RPMI7951 (cell line): ENCODE measurements at regions not wholly inside any gene's neighbourhood (a gene's known extent, or its start where the extent isn't known, plus 50 kb on each side); places are given as distances from the start of the nearest gene placed in this dataset.

ENCODE experiments used
- DNase-seq: peaks from one replicate; pipeline ENCODE4 v3.0.0-alpha.2; 2012; ENCODE audit warnings: low read depth

DNA sequence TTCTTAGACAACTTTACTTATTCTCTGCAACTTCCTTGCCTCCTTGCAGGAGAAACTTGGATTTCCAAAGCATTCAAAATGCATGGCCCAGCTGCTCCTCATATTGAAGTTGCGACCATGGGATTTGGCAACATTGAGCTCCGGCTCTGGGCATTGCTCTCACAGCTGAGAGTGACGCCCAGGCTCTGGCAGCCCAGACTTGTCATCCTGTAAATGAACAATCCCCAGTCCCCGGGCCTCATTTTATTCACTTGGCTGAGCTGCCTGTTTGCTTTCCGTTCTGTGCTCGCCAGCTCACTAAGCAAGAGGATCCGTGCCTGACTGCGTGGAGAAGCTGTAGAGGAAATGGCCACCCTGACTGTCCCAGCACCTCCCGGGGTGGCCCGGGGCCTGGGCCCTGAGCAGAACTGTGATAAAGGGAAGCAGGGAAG lies 119.5 kb upstream of the CD93 start:
- peak; percentile 64 for DNase-seq

DNA sequence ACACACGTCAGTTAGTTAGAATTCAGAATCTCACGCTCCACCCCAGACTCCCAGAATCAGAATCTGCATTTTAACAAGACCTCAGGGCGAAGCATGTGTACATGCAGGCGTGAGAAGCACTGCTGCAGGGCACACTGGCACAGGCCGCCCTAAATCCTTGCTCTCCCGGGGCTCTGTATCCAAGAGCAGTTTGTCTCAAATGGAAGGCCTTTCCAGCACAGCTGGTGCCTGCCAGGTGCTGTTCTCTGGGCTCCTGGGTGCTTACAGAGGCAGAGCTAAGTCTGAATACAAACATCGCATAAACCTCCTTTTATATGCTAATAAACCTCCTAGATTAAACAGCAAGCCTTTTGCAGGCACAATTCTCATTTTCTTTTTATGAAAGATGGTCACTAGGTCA lies 119.1 kb upstream of the CD93 start:
- DNase-seq, result no peak

DNA sequence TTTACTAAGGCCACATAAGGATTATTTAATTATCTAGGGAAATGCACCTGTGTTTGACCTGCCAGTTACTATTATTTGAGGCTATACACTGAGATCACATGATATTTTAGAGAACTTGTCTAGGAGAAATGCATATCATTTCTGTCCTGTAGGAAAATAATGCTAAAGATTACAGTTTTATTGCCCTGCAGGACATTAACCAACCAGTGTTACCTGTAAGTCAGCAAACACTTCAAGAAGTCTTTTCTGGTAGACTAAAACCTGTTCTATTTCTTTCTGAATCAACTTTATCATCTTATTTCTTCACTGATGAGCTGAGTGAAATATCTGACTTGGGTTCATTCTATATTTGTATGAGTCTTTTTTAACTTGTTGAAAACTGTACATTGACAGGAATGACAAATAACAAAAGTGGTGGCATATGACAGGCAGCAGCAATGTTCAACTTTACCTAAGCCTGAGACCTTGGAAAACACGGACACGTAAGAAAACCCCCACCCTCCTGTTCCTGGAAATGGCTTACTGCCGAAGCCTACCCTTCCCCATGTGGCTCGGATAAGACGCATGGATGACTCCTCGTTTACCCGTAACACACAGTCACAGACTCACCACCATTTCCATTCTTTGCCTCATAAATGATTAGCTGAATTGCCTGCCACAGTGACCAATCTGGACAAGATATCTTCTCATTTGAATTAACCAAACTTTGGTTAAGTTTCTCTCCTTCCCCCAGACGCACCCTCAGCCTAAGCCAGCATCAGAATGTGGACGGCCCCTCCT lies 118.0 kb upstream of the CD93 start:
- DNase-seq, result no peak

DNA sequence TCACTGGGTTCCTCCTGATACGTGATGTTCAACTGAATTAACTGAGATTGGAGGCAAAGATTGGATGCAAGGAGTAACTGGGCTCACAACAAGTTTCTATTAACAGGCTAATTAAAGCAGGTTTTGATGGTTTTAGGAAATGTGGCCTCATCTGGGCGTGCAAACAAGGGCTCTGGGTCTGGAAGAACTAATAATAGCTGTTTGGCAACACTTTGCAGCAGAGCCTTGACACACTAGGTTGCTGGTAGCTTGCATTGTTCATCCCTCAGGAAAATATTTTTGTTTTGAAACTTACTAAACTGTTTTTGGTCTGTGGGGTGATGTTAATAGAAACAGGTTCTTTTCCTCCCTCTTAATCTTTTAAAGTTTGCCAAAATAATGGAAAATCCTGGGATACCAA lies 117.2 kb upstream of the CD93 start:
- DNase-seq, result no peak

DNA sequence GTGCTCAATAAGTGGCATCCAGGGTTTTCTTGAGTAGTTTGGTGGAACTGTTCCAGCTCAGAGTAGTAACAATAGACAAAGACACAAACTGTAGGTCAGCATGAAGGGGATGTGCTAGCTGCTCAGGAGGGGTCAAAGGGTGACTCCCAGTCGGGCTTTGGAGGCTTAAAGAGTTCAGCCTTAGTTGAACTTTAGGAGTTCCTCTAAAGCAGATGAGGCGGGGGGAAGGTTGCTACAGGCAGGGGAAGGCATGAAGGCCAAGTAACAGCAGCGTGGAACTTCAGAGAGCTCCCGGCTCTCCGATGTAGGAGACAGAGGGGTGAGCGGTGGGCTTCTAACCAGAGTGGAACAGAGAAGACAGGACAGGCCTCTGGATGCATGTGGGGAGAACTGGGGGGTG lies 115.5 kb upstream of the CD93 start:
- DNase-seq, result no peak

- peak; percentile 66 for DNase-seq
These were observed 114.8 kb upstream of the CD93 start for GRCh38 chr20:23200914-23201313.

DNA sequence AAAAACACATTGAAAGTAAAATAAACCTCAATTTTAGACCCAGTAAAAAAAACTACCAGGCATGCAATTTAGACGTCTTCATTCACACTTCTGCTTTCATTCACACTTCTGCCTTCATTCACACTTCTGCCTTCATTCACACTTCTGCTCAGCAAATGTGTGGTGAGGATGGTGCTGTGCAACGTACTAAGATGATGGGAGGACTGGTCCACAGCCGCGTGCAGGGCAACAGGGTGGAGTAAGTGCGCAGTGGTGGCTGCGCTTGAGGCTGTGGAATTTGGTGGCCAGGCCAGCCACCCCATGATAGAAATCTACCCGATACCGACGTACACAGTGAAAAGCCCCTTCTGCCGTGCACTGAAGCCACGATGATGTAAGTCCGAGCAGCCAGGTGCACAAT lies 114.3 kb upstream of the CD93 start:
- DNase-seq, result no peak

GRCh38 chr20:23199356-23199755 lies 113.2 kb upstream of the CD93 start:
- no peak for DNase-seq

- no peak for DNase-seq
These were observed 112.7 kb upstream of the CD93 start for GRCh38 chr20:23198815-23199214.

GRCh38 chr20:23197836-23198235 lies 111.7 kb upstream of the CD93 start:
- DNase-seq, result no peak

- no peak for DNase-seq
These were observed 109.5 kb upstream of the CD93 start for GRCh38 chr20:23195636-23196035.

DNA sequence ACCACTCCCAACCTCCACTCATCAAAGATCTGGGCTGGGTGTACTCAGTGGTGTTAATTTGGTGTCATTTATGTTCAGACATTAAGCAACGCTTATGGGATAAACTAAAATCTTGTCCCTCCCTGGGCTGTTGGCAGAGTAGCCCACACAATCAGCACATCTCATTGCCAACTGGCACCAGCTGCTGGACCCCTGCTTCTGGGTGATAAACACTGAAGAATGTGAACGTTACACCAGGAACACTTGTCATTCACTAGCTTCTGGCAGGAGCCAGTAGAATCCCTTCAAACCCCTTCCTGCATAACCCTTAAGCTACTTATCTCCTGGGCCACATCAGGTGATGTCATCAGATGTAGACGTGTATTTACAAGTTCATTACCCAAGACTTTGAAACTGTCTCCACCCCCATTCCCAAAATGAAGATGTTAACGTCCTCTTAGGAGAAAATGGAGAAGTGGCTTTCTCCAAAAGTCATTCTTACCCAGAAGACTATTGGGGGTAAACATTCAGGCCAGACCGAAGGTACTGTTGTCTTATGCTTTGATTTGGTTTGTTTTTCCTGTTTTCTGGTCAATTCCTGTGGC lies 107.8 kb upstream of the CD93 start:
- no peak for DNase-seq

DNA sequence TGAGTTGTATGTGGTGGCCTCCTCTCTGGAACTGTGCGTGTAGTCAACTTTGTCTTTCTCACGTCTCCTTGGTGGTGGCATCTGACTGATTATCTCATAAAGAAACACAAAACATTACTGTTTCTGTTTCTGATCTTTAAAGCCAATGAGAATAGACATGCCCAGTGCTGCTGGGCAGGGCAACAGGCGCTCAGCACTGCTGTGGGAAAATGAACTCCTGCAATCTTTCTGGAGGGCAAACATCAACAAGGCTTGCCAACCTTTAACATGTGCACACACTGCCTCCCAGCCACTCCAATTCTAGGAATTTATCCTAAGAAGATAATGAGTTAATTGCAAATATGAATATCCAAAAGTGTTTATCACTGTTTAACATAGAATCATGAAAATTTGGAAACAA lies 106.3 kb upstream of the CD93 start:
- no peak for DNase-seq

DNA sequence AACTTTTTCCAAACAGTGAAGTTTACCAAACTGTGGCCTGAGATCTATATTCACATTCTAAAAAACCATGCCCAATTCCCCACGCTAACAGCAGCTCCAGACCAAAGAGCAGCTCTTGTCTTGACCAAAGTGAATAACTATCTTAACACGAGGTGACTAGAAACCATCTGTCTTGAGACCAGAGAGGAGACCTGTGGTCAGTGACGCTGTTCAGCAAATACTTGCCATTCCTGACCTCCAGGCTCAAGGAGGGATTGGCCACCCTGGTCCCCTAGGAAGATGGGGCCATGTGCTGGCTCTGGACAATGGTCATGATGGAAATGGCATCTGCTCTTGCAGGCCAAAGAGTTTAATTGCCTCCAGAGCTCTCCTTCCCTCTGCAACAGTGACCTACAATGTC lies 104.4 kb upstream of the CD93 start:
- DNase-seq, result peak; percentile 60

DNA sequence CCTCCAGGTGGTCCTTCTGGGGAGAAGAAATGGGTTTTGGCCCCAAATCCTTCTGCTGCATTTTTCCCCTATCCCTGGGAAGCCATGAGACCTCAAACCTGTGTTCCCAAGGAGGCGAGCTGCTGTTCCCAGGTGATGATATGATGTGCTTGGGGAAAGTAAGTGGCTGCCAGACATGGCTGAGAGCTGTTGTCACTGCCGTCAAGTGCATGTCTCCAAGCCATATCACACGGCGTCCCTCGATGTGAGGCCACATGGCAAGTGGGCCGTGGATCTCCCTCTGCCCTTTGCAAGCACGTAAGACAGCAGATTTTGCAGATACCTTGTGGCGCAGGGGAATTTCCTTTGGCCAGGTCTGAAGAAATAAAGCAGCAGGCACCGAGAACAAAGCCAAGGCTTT lies 103.7 kb upstream of the CD93 start:
- DNase-seq, result no peak

DNA sequence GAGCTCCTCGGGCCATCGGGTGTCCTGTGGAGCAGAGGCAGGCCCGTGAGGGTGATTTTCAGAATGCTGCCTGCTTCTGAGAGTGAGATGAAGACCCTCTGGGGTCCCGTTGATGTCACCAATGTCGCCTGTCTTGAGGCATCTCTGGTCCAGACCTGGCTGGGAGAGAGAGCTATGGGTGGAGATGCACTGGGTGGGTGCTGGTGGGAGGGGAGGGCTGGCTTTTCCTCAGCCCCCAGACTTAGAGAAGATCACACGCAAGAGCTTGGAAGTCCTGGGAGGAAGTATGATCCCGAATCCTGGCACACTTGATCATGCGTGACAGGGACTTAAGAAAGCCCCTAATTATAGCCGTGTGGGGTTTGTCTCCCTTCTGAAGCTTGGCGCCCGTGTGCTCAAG lies 103.2 kb upstream of the CD93 start:
- no peak for DNase-seq

- DNase-seq, result no peak
These were observed 102.4 kb upstream of the CD93 start for GRCh38 chr20:23188377-23189169.

- peak; percentile 69 for DNase-seq
These were observed 101.6 kb upstream of the CD93 start for GRCh38 chr20:23187751-23188150.

- no peak for DNase-seq
These were observed 100.7 kb upstream of the CD93 start for GRCh38 chr20:23186808-23187207.

DNA sequence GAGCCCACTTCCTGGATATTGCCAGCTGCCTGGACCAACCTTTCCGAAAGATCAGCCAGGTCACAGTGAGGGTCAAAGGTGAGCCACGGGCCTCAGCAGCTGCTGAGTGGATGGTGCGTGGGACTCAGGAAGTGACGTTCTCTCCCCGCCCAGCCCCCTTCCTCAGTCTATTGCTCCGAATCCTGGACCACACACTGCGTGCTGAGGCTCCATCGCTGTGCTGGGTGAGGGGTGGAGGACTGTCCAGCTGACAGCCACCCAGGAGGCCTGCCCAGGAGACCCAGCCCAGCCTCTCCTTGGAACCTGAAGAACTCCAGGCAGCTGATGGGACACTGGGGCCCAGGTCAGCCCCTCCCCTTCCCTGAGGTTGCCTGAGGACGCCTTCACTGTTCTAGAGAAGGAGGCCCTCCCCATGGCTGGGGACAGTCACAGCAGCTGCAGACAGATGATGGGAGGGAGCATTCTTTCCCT lies 94.4 kb upstream of the CD93 start:
- no peak for DNase-seq

- DNase-seq, result peak; percentile 42
These were observed 93.8 kb upstream of the CD93 start for GRCh38 chr20:23179766-23180403.

GRCh38 chr20:23178806-23179205 lies 92.7 kb upstream of the CD93 start:
- no peak for DNase-seq
